PC-3 (cell line): ENCODE measurements at regions not wholly inside any gene's neighbourhood (a gene's known extent, or its start where the extent isn't known, plus 50 kb on each side); places are given as distances from the start of the nearest gene placed in this dataset.

Experiments
- ATAC-seq: fragments of 200-7000 bp; cut with Tn5 transposase; 2 replicates; pipeline ENCODE4 v1.9.1; 2020; ENCODE audit warnings: mild to moderate bottlenecking, moderate library complexity
- BruUV-seq: library from RNA; stranded (reverse); fragments of 400-500 nt; replicated peaks from 2 replicates; lab custom pipeline; 2021; lab: Mats Ljungman, UMichigan
- CTCF ChIA-PET: fragments of 300-600 bp; sonication (Branson Sonifier 250); formaldehyde crosslinking; loops from one replicate; lab custom pipeline; 2022; ENCODE audit warnings: antibody characterized with exemption; lab: Charles Lee
- POLR2A ChIA-PET: fragments of 300-600 bp; sonication (Branson Sonifier 250); formaldehyde crosslinking; loops from one replicate; lab custom pipeline; 2022; ENCODE audit warnings: antibody characterized with exemption; ENCODE audit not compliant: unreplicated experiment; lab: Charles Lee
- DNase-seq: peaks from one replicate; pipeline ENCODE4 v3.0.0-alpha.2; 2015
- H2AFZ ChIP-seq: fragments of 300-600 bp; sonication (generic); 2 replicates; pipeline ENCODE4 v1.6.0; 2016; ENCODE audit warnings: antibody characterized with exemption, low read length
- H3F3A ChIP-seq: fragments of 300-600 bp; sonication (generic); one replicate; pipeline ENCODE4 v1.6.0; 2017; ENCODE audit warnings: antibody characterized with exemption, low read length, control low read depth, mild to moderate bottlenecking; ENCODE audit not compliant: unreplicated experiment
- H3K27ac ChIP-seq: fragments of 300-600 bp; sonication (generic); 2 replicates; pipeline ENCODE4 v1.5.1; 2016; ENCODE audit warnings: mild to moderate bottlenecking, low read length
- H3K27me3 ChIP-seq: fragments of 300-600 bp; sonication (generic); 2 replicates; pipeline ENCODE4 v1.6.1; 2016; ENCODE audit warnings: low read length, mixed read lengths
- H3K36me3 ChIP-seq: fragments of 300-600 bp; sonication (generic); 2 replicates; pipeline ENCODE4 v1.6.1; 2016; ENCODE audit warnings: low read depth, mixed run types, low read length, mixed read lengths
- H3K4me1 ChIP-seq: fragments of 300-600 bp; sonication (generic); 2 replicates; pipeline ENCODE4 v1.5.1; 2016; ENCODE audit warnings: low read length; ENCODE audit not compliant: insufficient read depth
- H3K4me2 ChIP-seq: fragments of 300-600 bp; sonication (generic); 2 replicates; pipeline ENCODE4 v1.6.0; 2016; ENCODE audit warnings: low read length
- H3K4me3 ChIP-seq: fragments of 300-600 bp; sonication (generic); 2 replicates; pipeline ENCODE4 v1.5.1; 2016; ENCODE audit warnings: mild to moderate bottlenecking, low read length, mixed read lengths
- H3K79me2 ChIP-seq: fragments of 300-600 bp; sonication (generic); 2 replicates; pipeline ENCODE4 v1.6.1; 2017; ENCODE audit warnings: low read length, mixed read lengths
- H3K9ac ChIP-seq: fragments of 300-600 bp; sonication (generic); 2 replicates; pipeline ENCODE4 v1.6.0; 2016; ENCODE audit warnings: mild to moderate bottlenecking, low read length
- H3K9me2 ChIP-seq: fragments of 300-600 bp; sonication (generic); replicated peaks from 2 replicates; pipeline ENCODE4 v1.6.1; 2016; ENCODE audit warnings: mixed run types, low read length, mixed read lengths
- H3K9me3 ChIP-seq: fragments of 300-600 bp; sonication (generic); 2 replicates; pipeline ENCODE4 v1.6.1; 2016; ENCODE audit warnings: low read length, mixed read lengths
- H4K20me1 ChIP-seq: fragments of 300-600 bp; sonication (generic); 2 replicates; pipeline ENCODE4 v1.6.1; 2016; ENCODE audit warnings: low read length, mixed read lengths
- CTCF ChIP-seq: fragments of 300-600 bp; sonication (generic); conservative IDR thresholded peaks from 2 replicates; pipeline ENCODE4 v1.5.1; 2017; ENCODE audit warnings: antibody characterized with exemption, low read depth, mild to moderate bottlenecking, low read length
- EZH2 ChIP-seq: fragments of 300-600 bp; sonication (generic); IDR thresholded peaks from one replicate; pipeline ENCODE4 v1.6.1; 2017; ENCODE audit warnings: antibody characterized with exemption, mild to moderate bottlenecking, low read length; ENCODE audit not compliant: unreplicated experiment
- EZH2phosphoT487 ChIP-seq: fragments of 300-600 bp; sonication (generic); IDR thresholded peaks from 2 replicates; pipeline ENCODE4 v1.6.1; 2018; ENCODE audit warnings: mild to moderate bottlenecking, antibody characterized with exemption, low read length, borderline replicate concordance
- intact Hi-C: fragments of 100-400 bp; cut with micrococcal nuclease; formaldehyde crosslinking; loops from 2 replicates; pipeline ENCODE4 v1.9.0; 2023

DNA sequence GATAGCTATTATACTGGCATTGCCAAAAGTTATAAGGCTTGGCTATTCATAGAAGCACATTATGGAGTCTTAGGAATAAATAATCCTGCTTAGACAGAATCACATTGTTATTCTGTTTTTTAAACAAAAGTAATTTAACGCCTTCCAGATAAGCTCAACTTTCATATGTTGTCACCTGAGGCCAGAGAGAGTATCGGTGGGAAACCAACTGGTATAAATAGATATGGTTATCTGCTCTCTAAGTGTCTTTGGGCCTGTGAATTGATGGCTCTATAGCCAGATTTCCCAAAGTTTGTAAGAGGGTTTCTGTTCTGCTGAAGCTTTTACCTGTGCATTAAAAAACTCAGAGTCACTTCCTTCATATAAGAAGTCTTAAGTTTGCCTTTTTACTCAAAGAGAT is 1449.4 kb downstream of the CDH11 start:
- no peaks in the 10 kb centered on the region for H3K36me3 ChIP-seq
- H3K27me3 ChIP-seq, result peaks cover 7% of the 10 kb centered on the region; the same call in 1 of the 2 replicates
- ChIA-PET POLR2A (no interaction called here), CTCF (no interaction called here)
- H3K9ac ChIP-seq, result no peak overlapping the region
- no peaks in the 10 kb centered on the region for H3F3A ChIP-seq
- BruUV-seq, result no TSS peak
- H3K4me2 ChIP-seq, result no peak overlapping the region
- no peak overlapping the region for H2AFZ ChIP-seq
- ATAC-seq (no peak), DNase-seq (no peak)
- no peak overlapping the region for H3K27ac ChIP-seq
- no peaks in the 10 kb centered on the region for H3K79me2 ChIP-seq
- no peak overlapping the region for H3K4me3 ChIP-seq
- H3K9me2 ChIP-seq, result no peaks in the 10 kb centered on the region
- no peaks in the 10 kb centered on the region for H4K20me1 ChIP-seq
- no peak for TF ChIP-seq CTCF
- TF ChIP-seq EZH2phosphoT487, result no peak
- TF ChIP-seq EZH2, result no peak
- no peaks in the 10 kb centered on the region for H3K9me3 ChIP-seq
- H3K4me1 ChIP-seq, result no peaks in the 10 kb centered on the region
- intact Hi-C loops, result no loop called here

DNA sequence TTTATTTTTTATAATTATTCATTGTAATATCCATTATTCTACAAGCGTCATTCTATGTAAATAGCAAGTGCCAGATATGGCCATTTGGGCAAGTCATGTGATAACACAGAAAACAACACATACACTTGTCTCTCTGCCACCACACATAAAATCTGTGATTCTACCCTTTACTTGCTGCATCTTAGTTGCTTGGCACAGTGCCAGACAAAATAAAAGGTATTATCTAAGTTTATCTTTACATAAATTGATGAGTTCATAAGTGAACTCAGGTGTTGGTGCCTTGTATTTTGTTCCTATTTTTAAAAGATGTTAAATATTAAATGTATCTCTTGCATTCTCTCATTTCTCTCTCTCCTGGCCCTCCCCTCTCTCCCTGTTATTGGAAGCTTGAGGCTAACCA is 1458.7 kb downstream of the CDH11 start:
- Histone ChIP-seq H3K9me2 (no peaks in the 10 kb centered on the region), H3K9me3 (no peaks in the 10 kb centered on the region), H2AFZ (no peak overlapping the region), H3K79me2 (no peaks in the 10 kb centered on the region), H4K20me1 (no peaks in the 10 kb centered on the region), H3K4me2 (no peak overlapping the region), H3K36me3 (no peaks in the 10 kb centered on the region), H3K27ac (no peak overlapping the region), H3K4me1 (no peaks in the 10 kb centered on the region), H3F3A (no peaks in the 10 kb centered on the region), H3K4me3 (no peak overlapping the region), H3K9ac (no peak overlapping the region), H3K27me3 (no peaks in the 10 kb centered on the region)
- no TSS peak for BruUV-seq
- no peak for DNase-seq
- TF ChIP-seq EZH2 (no peak), CTCF (no peak), EZH2phosphoT487 (no peak)
- ChIA-PET CTCF (no interaction called here), POLR2A (no interaction called here)
- no peak for ATAC-seq
- intact Hi-C loops, result no loop called here

DNA sequence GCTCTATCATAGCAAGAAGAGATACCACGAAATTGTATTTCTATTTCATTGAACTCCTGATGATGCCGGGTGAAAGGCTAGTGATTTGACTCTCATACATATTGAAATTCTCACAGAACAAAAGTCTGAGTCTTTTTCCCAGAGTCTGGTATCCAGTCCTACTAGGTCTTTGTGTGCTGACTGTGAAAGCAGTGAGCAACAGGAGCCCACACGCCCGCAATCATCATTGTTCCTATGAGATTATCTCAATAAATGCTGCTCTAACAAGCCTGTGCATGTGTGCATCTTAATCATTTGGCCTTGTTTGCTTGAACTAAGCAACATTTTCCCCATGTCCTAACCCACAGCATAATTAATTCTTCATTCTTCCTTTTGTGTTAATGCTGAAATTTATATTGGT is 1466.0 kb downstream of the CDH11 start:
- intact Hi-C loops, result no loop called here
- no peaks in the 10 kb centered on the region for H3K36me3 ChIP-seq
- H3K9me3 ChIP-seq, result no peaks in the 10 kb centered on the region
- H3K4me3 ChIP-seq, result no peak overlapping the region
- H3K79me2 ChIP-seq, result no peaks in the 10 kb centered on the region
- no peaks in the 10 kb centered on the region for H3K4me1 ChIP-seq
- H3F3A ChIP-seq, result no peaks in the 10 kb centered on the region
- DNase-seq (no peak), ATAC-seq (no peak)
- TF ChIP-seq EZH2phosphoT487, result no peak
- no peak for TF ChIP-seq EZH2
- no peak for TF ChIP-seq CTCF
- ChIA-PET POLR2A (no interaction called here), CTCF (no interaction called here)
- peaks cover 3% of the 10 kb centered on the region; the same call in 1 of the 2 replicates for H3K27me3 ChIP-seq
- no TSS peak for BruUV-seq
- H4K20me1 ChIP-seq, result no peaks in the 10 kb centered on the region
- no peak overlapping the region for H3K27ac ChIP-seq
- H3K4me2 ChIP-seq, result no peak overlapping the region
- no peak overlapping the region for H2AFZ ChIP-seq
- no peaks in the 10 kb centered on the region for H3K9me2 ChIP-seq
- no peak overlapping the region for H3K9ac ChIP-seq
